ENCODE measurements at regions not wholly inside any gene's neighbourhood (a gene's known extent, or its start where the extent isn't known, plus 50 kb on each side); places are given as distances from the start of the nearest gene placed in this dataset.

- Mint-ChIP-seq H3K4me1 (no peaks in the 10 kb centered on the region), H3K27ac (no peak overlapping the region), H3K9me3 (peaks cover 0 to 2% (median 0%) of the 10 kb centered on the region in 7 donors), H3K27me3 (no peaks in the 10 kb centered on the region), H3K36me3 (no peaks in the 10 kb centered on the region), H3K4me3 (no peak overlapping the region)
- Histone ChIP-seq H3K36me3 (ENCODE audit: control insufficient read depth, insufficient read depth, low read length) (no peaks in the 10 kb centered on the region), H3K9me3 (ENCODE audit: control insufficient read depth in 2 of 2, low read length in 2 of 2) (no peaks in the 10 kb centered on the region), H3K4me3 (ENCODE audit: low read depth, low read length) (no peak overlapping the region), H3K27ac (ENCODE audit: insufficient read depth, low read length, poor library complexity, severe bottlenecking) (no peak overlapping the region), H3K27me3 (ENCODE audit: control insufficient read depth, insufficient read depth, low read length) (no peaks in the 10 kb centered on the region), H3K4me1 (ENCODE audit: control insufficient read depth, insufficient read depth, low read length, poor library complexity, severe bottlenecking) (no peaks in the 10 kb centered on the region)
- no peak for DNase-seq
- ATAC-seq (ENCODE audit: low read depth in 2 of 2): no peak
Measured at GRCh38 chr6:95286874-95287273, 290.5 kb upstream of the MANEA start.

- Mint-ChIP-seq H3K9me3 (peaks cover 0 to 2% (median 0%) of the 10 kb centered on the region in 7 donors), H3K4me3 (no peak overlapping the region), H3K27me3 (no peaks in the 10 kb centered on the region), H3K36me3 (no peaks in the 10 kb centered on the region), H3K27ac (no peak overlapping the region), H3K4me1 (no peaks in the 10 kb centered on the region)
- DNase-seq (no peak), ATAC-seq (ENCODE audit: low read depth in 2 of 2) (no peak)
- Histone ChIP-seq H3K27me3 (ENCODE audit: control insufficient read depth, insufficient read depth, low read length) (no peaks in the 10 kb centered on the region), H3K4me1 (ENCODE audit: control insufficient read depth, insufficient read depth, low read length, poor library complexity, severe bottlenecking) (no peaks in the 10 kb centered on the region), H3K27ac (ENCODE audit: insufficient read depth, low read length, poor library complexity, severe bottlenecking) (no peak overlapping the region), H3K36me3 (ENCODE audit: control insufficient read depth, insufficient read depth, low read length) (no peaks in the 10 kb centered on the region), H3K4me3 (ENCODE audit: low read depth, low read length) (no peak overlapping the region), H3K9me3 (ENCODE audit: control insufficient read depth in 2 of 2, low read length in 2 of 2) (no peaks in the 10 kb centered on the region)
Measured at GRCh38 chr6:95288251-95288650, 289.1 kb upstream of the MANEA start.

- H3K27me3 Mint-ChIP-seq: no peaks in the 10 kb centered on the region
- no peak overlapping the region for H3K27ac ChIP-seq (ENCODE audit: insufficient read depth, low read length, poor library complexity, severe bottlenecking)
- H3K27ac Mint-ChIP-seq: no peak overlapping the region
- DNase-seq: no peak
- no peaks in the 10 kb centered on the region for H3K4me1 ChIP-seq (ENCODE audit: control insufficient read depth, insufficient read depth, low read length, poor library complexity, severe bottlenecking)
- no peaks in the 10 kb centered on the region for H3K36me3 Mint-ChIP-seq
- no peak overlapping the region for H3K4me3 Mint-ChIP-seq
- ATAC-seq (ENCODE audit: low read depth in 2 of 2): no peak
- peaks cover 0 to 2% (median 0%) of the 10 kb centered on the region in 7 donors for H3K9me3 Mint-ChIP-seq
- H3K4me1 Mint-ChIP-seq: no peaks in the 10 kb centered on the region
- no peaks in the 10 kb centered on the region for H3K9me3 ChIP-seq (ENCODE audit: control insufficient read depth in 2 of 2, low read length in 2 of 2)
- no peaks in the 10 kb centered on the region for H3K27me3 ChIP-seq (ENCODE audit: control insufficient read depth, insufficient read depth, low read length)
- H3K4me3 ChIP-seq (ENCODE audit: low read depth, low read length): no peak overlapping the region
- no peaks in the 10 kb centered on the region for H3K36me3 ChIP-seq (ENCODE audit: control insufficient read depth, insufficient read depth, low read length)
Measured at GRCh38 chr6:95292011-95292410, 285.3 kb upstream of the MANEA start.

- no peaks in the 10 kb centered on the region for H3K4me1 ChIP-seq (ENCODE audit: control insufficient read depth, insufficient read depth, low read length, poor library complexity, severe bottlenecking)
- Mint-ChIP-seq H3K4me3 (no peak overlapping the region), H3K9me3 (peaks cover 0 to 2% (median 2%) of the 10 kb centered on the region in 7 donors), H3K4me1 (no peaks in the 10 kb centered on the region), H3K36me3 (no peaks in the 10 kb centered on the region), H3K27ac (no peak overlapping the region), H3K27me3 (no peaks in the 10 kb centered on the region)
- H3K4me3 ChIP-seq (ENCODE audit: low read depth, low read length): no peak overlapping the region
- no peaks in the 10 kb centered on the region for H3K27me3 ChIP-seq (ENCODE audit: control insufficient read depth, insufficient read depth, low read length)
- DNase-seq (no peak), ATAC-seq (ENCODE audit: low read depth in 2 of 2) (no peak)
- no peaks in the 10 kb centered on the region for H3K36me3 ChIP-seq (ENCODE audit: control insufficient read depth, insufficient read depth, low read length)
- no peaks in the 10 kb centered on the region for H3K9me3 ChIP-seq (ENCODE audit: control insufficient read depth in 2 of 2, low read length in 2 of 2)
- H3K27ac ChIP-seq (ENCODE audit: insufficient read depth, low read length, poor library complexity, severe bottlenecking): no peak overlapping the region
Measured at GRCh38 chr6:95293257-95293656, 284.1 kb upstream of the MANEA start.

- Mint-ChIP-seq H3K9me3 (peaks cover 0 to 4% (median 2%) of the 10 kb centered on the region in 7 donors), H3K27ac (no peak overlapping the region), H3K4me3 (no peak overlapping the region), H3K4me1 (no peaks in the 10 kb centered on the region), H3K27me3 (no peaks in the 10 kb centered on the region), H3K36me3 (no peaks in the 10 kb centered on the region)
- Histone ChIP-seq H3K36me3 (ENCODE audit: control insufficient read depth, insufficient read depth, low read length) (no peaks in the 10 kb centered on the region), H3K27ac (ENCODE audit: insufficient read depth, low read length, poor library complexity, severe bottlenecking) (no peak overlapping the region), H3K27me3 (ENCODE audit: control insufficient read depth, insufficient read depth, low read length) (no peaks in the 10 kb centered on the region), H3K4me3 (ENCODE audit: low read depth, low read length) (no peak overlapping the region), H3K9me3 (ENCODE audit: control insufficient read depth in 2 of 2, low read length in 2 of 2) (no peaks in the 10 kb centered on the region), H3K4me1 (ENCODE audit: control insufficient read depth, insufficient read depth, low read length, poor library complexity, severe bottlenecking) (no peaks in the 10 kb centered on the region)
- DNase-seq (no peak), ATAC-seq (ENCODE audit: low read depth in 2 of 2) (no peak)
Measured at GRCh38 chr6:95294043-95294442, 283.3 kb upstream of the MANEA start.

- Mint-ChIP-seq H3K9me3 (peaks cover 0 to 4% (median 0%) of the 10 kb centered on the region in 7 donors), H3K4me1 (no peaks in the 10 kb centered on the region), H3K27me3 (no peaks in the 10 kb centered on the region), H3K4me3 (no peak overlapping the region), H3K36me3 (no peaks in the 10 kb centered on the region), H3K27ac (no peak overlapping the region)
- Histone ChIP-seq H3K4me3 (ENCODE audit: low read depth, low read length) (no peak overlapping the region), H3K36me3 (ENCODE audit: control insufficient read depth, insufficient read depth, low read length) (no peaks in the 10 kb centered on the region), H3K9me3 (ENCODE audit: control insufficient read depth in 2 of 2, low read length in 2 of 2) (no peaks in the 10 kb centered on the region), H3K27me3 (ENCODE audit: control insufficient read depth, insufficient read depth, low read length) (no peaks in the 10 kb centered on the region), H3K27ac (ENCODE audit: insufficient read depth, low read length, poor library complexity, severe bottlenecking) (no peak overlapping the region), H3K4me1 (ENCODE audit: control insufficient read depth, insufficient read depth, low read length, poor library complexity, severe bottlenecking) (no peaks in the 10 kb centered on the region)
- ATAC-seq (ENCODE audit: low read depth in 2 of 2) (no peak), DNase-seq (no peak)
Measured at GRCh38 chr6:95309545-95309944, 267.8 kb upstream of the MANEA start.

- H3K4me3 Mint-ChIP-seq: no peak overlapping the region
- no peaks in the 10 kb centered on the region for H3K27me3 Mint-ChIP-seq
- Histone ChIP-seq H3K9me3 (ENCODE audit: control insufficient read depth in 2 of 2, low read length in 2 of 2) (no peaks in the 10 kb centered on the region), H3K27me3 (ENCODE audit: control insufficient read depth, insufficient read depth, low read length) (no peaks in the 10 kb centered on the region), H3K4me1 (ENCODE audit: control insufficient read depth, insufficient read depth, low read length, poor library complexity, severe bottlenecking) (no peaks in the 10 kb centered on the region), H3K36me3 (ENCODE audit: control insufficient read depth, insufficient read depth, low read length) (no peaks in the 10 kb centered on the region), H3K27ac (ENCODE audit: insufficient read depth, low read length, poor library complexity, severe bottlenecking) (no peak overlapping the region), H3K4me3 (ENCODE audit: low read depth, low read length) (no peak overlapping the region)
- no peak for ATAC-seq (ENCODE audit: low read depth in 2 of 2)
- H3K9me3 Mint-ChIP-seq: peaks cover 0 to 3% (median 0%) of the 10 kb centered on the region in 7 donors
- no peaks in the 10 kb centered on the region for H3K4me1 Mint-ChIP-seq
- no peak overlapping the region for H3K27ac Mint-ChIP-seq
- H3K36me3 Mint-ChIP-seq: no peaks in the 10 kb centered on the region
- no peak for DNase-seq
Measured at GRCh38 chr6:95318137-95318536, 259.2 kb upstream of the MANEA start.

GRCh38 chr6:95321126-95321525 is 256.2 kb upstream of the MANEA start:
- no peaks in the 10 kb centered on the region for H3K4me1 ChIP-seq (ENCODE audit: control insufficient read depth, insufficient read depth, low read length, poor library complexity, severe bottlenecking)
- H3K27ac ChIP-seq (ENCODE audit: insufficient read depth, low read length, poor library complexity, severe bottlenecking): no peak overlapping the region
- ATAC-seq (ENCODE audit: low read depth in 2 of 2) (no peak), DNase-seq (no peak)
- H3K4me3 ChIP-seq (ENCODE audit: low read depth, low read length): no peak overlapping the region
- peaks cover 0 to 8% (median 0%) of the 10 kb centered on the region in 7 donors for H3K9me3 Mint-ChIP-seq
- no peak overlapping the region for H3K4me3 Mint-ChIP-seq
- no peaks in the 10 kb centered on the region for H3K27me3 ChIP-seq (ENCODE audit: control insufficient read depth, insufficient read depth, low read length)
- no peak overlapping the region for H3K27ac Mint-ChIP-seq
- H3K9me3 ChIP-seq (ENCODE audit: control insufficient read depth in 2 of 2, low read length in 2 of 2): no peaks in the 10 kb centered on the region
- H3K4me1 Mint-ChIP-seq: no peaks in the 10 kb centered on the region
- no peaks in the 10 kb centered on the region for H3K36me3 Mint-ChIP-seq
- H3K27me3 Mint-ChIP-seq: no peaks in the 10 kb centered on the region
- no peaks in the 10 kb centered on the region for H3K36me3 ChIP-seq (ENCODE audit: control insufficient read depth, insufficient read depth, low read length)
